IMR-90 (cell line): ENCODE measurements at regions not wholly inside any gene's neighbourhood (a gene's known extent, or its start where the extent isn't known, plus 50 kb on each side); places are given as distances from the start of the nearest gene placed in this dataset.

Experiments
- POLR2A ChIP-seq: IDR thresholded peaks from 2 replicates; pipeline ENCODE4 v1.6.1; 2012; ENCODE audit warnings: mild to moderate bottlenecking, low read depth, low read length
- TF ChIP-seq, protein P1 (sequence below): conservative IDR thresholded peaks from 2 replicates; pipeline ENCODE4 v1.5.1; 2012; ENCODE audit warnings: mild to moderate bottlenecking, low read depth, low read length, improper control_type of control experiment

DNA sequence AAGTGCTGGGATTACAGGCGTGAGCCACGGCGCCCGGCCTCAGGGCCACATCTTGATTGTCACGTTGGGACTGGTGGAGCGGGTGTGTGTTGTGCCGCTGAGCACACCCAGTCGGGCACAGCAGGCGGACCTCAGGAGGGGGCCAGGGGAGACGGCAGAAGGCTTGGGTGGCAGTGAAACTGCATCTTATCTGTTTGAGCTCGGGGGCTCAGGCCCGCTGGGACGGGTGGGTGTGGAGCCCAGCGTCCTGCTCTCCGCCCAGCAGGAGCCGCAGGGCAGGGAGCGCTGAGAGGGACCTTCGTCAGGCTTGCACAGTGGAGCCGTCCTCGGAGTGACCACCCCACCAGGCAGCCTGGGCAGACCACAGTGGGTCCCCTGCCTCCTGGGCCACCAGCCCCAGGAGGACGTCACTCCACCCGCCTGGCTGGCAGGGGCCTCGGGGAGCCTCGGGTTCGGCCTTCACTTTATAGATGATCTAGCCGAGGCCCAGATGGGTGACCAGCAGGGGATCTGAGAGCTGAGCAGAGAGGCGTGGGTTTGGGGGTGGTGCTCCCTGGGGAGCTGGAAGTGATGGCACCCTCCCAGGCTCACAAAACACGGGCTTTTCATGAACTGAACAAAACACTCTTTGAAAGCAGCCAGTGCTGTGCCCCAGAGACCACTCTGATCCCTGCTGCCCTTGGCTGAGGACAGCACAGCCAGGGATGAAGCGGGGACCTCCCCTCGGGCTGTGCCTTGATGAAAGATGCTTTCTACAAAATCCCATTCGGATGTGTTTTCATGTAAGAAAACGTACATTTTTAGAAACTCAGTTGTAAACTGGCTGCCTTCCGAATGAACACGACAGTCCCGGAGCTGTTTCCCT, 181.1 kb downstream of the SEC14L1 start (continued):
- TF ChIP-seq, protein P1, sequence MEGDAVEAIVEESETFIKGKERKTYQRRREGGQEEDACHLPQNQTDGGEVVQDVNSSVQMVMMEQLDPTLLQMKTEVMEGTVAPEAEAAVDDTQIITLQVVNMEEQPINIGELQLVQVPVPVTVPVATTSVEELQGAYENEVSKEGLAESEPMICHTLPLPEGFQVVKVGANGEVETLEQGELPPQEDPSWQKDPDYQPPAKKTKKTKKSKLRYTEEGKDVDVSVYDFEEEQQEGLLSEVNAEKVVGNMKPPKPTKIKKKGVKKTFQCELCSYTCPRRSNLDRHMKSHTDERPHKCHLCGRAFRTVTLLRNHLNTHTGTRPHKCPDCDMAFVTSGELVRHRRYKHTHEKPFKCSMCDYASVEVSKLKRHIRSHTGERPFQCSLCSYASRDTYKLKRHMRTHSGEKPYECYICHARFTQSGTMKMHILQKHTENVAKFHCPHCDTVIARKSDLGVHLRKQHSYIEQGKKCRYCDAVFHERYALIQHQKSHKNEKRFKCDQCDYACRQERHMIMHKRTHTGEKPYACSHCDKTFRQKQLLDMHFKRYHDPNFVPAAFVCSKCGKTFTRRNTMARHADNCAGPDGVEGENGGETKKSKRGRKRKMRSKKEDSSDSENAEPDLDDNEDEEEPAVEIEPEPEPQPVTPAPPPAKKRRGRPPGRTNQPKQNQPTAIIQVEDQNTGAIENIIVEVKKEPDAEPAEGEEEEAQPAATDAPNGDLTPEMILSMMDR = no peak
- no peak for TF ChIP-seq POLR2A
